Astrocyte of the hippocampus (primary cell): ENCODE measurements at regions not wholly inside any gene's neighbourhood (a gene's known extent, or its start where the extent isn't known, plus 50 kb on each side); places are given as distances from the start of the nearest gene placed in this dataset.

Experiments
- DNase-seq: peaks from one replicate; pipeline ENCODE4 v3.0.0; 2011; ENCODE audit warnings: low read depth, low spot score

DNA sequence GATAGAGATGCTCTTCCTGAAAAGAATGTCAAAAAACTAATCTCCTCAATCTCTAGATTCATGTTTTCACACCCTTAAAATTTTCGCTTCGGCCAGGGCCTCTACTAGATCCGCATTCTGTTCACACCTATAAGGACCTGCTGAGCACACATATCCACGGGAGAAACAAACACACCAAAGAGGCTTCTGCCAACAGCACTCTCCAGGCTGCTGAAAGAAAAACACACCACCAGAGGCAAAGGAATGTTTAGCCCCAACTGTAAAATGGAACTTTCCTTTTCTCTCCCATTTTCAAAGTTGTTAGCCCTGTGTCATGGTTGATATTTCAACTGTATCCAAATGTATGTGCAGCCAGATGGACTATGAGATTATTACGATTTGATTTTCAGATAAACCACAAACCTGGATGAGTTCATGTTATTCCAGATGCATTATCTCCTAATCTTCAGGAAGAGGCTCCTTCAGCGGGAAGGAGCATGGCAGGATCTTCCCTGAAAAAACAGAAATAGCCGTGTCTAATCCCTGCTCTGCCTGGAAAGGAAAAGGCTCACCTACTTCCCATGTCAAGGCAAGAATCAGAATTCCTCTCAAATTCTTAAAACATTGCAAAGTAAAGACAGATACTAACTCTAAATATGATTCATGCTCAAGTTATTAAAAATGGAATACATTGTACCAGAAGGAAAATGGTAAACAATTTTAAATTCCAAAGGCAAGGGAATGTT is 442.7 kb upstream of the NR2F2 start:
- no peak for DNase-seq

DNA sequence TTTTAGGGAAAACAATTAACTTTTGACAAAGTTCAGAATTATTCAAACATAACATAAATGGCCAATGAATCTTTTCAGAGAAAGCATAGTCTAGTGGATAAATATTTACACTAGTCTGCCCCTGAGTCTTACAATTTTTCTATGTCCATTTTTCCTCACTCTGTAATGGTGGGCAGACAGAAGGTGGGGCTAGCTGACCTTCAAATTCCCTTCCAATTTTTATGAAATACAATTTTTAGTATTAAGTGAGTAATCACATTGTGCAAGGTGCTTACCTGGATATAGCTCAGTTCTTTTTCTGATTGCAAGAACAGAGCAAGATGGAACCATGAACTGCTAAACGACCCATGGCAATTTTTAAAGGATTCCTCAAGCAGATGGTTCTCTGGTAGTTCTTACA is 441.7 kb upstream of the NR2F2 start:
- no peak for DNase-seq

DNA sequence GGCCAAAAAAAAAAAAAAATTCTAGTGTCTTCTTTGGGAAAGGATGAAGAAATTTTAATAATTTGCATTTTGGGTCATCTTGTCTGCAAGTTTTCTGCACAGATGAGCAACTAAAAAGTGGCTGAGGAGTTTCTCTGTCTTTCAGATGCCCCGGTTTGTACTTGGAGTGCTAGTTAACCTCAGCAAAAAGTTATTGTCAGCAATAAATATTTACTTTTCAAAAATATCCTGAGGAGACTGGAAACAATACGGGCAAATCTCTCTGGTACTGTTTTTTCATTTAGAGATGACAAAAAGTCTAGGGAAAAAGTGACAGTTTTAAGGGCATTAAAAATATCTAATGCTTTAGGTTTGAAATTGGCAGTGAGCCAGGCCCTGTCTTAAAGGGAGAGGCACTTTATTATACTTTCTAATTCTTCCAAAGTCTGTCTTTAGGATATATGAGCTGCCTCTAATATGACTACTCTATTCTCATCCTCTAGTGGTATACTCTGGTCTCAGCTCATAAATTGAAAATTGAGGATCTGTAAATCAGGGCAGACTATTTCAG is 436.0 kb upstream of the NR2F2 start:
- DNase-seq = no peak

DNA sequence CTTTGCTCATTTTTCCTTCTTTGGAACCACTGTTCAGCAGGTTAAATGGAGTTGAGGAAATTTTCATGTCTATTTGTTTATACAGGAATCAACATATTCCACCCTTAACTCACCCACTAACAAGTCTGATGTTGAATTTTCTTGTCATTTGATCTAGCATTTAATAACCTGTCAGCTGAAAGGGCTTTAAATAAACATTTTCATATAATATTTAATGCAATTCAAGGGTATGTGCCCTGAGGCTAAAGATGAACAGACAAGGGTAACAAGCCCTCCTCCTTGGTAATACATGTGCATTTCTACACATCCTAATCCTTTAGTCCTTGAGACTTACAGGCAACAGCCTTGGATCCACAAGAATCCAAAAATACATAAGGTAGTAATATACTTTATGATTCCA is 435.0 kb upstream of the NR2F2 start:
- DNase-seq = no peak

GRCh38 chr15:95897651-95898050 is 432.8 kb upstream of the NR2F2 start:
- DNase-seq = peak; percentile 10

- no peak for DNase-seq
These were observed 431.7 kb upstream of the NR2F2 start for GRCh38 chr15:95898761-95899160.

DNA sequence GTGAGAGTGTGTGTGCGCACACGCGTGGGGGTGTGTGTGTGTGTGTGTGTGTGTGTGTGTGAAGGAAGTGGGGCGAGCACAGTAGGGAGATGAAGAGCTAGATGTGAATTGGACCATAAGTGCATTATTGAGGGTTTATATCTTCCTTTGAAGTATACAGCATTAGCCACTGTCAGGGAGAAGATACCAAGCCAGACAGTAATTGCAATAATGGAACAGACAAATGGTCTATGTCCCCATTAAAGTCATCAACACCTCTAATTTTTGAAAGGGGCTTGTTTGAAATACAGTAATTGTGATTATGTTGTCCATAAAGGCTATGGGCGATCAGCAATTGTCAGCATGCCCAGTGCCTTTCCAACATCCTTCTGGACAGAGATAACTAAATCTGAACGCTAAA is 429.2 kb upstream of the NR2F2 start:
- no peak for DNase-seq

- DNase-seq = no peak
These were observed 427.9 kb upstream of the NR2F2 start for GRCh38 chr15:95902606-95903005.

GRCh38 chr15:95903352-95903751 is 427.1 kb upstream of the NR2F2 start:
- DNase-seq = no peak

GRCh38 chr15:95910643-95911212 is 419.8 kb upstream of the NR2F2 start:
- no peak for DNase-seq

GRCh38 chr15:95911570-95912279 is 418.8 kb upstream of the NR2F2 start:
- no peak for DNase-seq

GRCh38 chr15:95912280-95912625 is 418.2 kb upstream of the NR2F2 start:
- DNase-seq = no peak

DNA sequence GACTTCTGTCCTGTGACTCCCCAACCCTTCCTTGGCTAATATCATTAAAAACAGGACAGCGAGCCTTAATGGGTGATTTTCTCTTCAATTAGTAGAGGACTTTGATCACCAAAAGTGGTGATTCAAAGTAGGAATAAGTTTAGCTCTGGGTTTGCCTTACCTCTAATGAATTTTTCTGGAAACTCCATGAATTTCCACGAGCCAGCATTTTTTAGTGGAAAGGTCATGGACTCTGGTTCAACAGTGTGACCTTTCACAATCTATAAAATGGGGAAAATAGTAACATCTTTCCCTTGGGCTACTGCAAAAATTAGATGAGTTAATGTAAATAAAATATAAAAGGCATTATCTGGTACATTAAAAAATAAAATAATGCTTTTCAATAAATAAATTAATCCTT is 417.8 kb upstream of the NR2F2 start:
- no peak for DNase-seq

DNA sequence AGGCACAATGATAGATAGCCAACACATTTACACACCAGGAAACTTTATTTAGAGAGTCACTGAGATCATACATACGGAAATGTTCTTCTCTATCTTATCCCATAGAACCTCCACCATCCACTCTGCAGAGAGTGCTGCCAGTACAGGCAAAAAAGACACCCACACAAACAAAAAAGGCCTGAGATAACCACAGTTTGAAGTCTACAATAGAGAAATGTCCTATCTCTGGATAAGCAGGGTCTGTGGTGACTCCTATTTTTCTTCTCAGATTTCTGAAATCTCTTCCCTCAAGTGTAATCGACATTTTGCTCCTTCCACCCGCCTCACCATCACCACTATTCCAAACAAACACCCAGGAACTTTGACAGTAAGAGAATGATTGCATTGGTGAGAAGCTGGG is 413.9 kb upstream of the NR2F2 start:
- DNase-seq = no peak

DNA sequence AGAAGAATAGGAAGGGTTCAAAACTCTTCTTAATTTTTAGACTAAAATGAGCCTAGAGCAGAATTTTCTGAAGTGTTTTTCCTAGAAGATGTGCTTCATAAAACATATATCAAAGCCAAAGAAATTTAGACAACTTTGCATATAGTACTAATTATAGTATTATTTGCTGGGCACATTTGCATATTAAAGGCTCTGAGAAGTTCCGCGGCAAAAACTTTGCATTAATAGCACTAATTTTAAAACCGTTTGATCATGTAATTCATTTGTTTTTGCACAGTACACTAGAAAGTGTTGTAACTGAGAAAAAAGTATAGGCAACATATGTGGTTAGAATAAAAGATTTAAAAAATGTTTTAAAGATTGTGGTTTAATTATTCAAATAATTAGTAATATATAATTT is 412.0 kb upstream of the NR2F2 start:
- no peak for DNase-seq

DNA sequence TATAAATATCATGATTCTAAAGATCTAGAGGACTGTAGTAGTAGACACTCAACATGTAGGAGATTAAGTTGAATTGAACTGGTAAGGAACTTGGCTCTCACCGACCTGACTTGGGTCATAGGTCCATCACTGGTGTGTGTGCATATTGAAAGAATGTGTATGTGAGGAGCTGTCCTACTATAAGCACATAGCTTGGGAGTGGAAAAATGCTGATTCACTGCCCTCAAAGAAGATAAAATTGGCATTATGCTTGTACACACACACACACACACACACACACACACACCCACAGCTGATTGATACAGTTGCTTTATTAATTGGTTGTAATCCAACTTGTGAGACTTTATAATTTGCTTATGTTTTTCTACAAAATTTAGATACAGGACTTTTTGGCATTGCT is 411.0 kb upstream of the NR2F2 start:
- DNase-seq = no peak

DNA sequence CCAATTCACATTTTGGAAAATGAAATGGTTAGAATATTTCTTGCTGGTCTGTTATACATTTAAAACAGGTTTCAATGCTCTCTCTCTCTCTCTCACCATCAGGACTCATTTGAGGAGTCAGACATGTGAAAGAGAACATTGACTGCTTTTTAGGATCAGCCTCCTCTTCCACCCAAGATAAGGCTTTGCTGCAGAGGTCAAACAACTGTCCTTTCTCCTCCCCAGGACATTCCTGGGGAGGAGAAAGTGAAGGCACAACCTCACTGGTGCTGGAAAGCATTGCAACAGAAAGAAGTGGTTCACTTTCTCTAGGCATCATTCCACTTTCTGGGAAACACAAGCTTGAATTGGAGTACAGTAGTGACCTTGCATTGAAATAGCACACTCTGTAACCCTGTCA is 409.1 kb upstream of the NR2F2 start:
- DNase-seq = no peak

GRCh38 chr15:95922431-95922830 is 408.1 kb upstream of the NR2F2 start:
- no peak for DNase-seq

GRCh38 chr15:95923792-95924191 is 406.7 kb upstream of the NR2F2 start:
- no peak for DNase-seq

GRCh38 chr15:95928822-95929221 is 401.7 kb upstream of the NR2F2 start:
- no peak for DNase-seq

DNA sequence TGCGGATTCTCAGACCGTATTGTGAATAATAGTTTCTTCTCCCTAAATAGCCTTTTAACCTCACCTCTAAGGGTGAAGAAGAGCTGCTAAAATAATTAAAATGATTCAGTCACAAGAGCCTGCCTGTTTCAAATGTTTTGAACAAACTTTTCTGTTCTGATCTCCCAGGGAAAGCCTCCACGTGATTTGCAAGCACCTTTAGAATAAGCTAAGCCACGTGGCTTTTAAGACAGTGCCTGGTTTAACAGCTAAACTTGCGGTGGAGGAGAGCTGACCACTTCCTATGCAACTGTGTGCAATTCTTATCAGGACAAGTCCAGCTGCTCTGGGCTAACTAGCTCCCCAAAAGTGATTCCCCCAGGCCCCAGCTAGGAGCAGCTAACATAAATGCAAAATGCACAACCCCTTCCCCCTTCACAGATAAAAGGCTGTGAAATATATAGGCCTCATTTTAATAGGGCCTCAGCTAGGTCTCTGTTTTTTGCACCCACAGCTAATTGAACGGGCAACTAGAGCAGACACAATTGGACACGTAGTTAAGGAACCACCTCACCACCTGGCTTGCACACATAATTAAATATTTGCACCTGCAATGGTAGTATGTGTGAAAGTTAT is 401.2 kb upstream of the NR2F2 start:
- DNase-seq = no peak

GRCh38 chr15:95930659-95931375 is 399.7 kb upstream of the NR2F2 start:
- DNase-seq = no peak
